ENCODE measurements at regions not wholly inside any gene's neighbourhood (a gene's known extent, or its start where the extent isn't known, plus 50 kb on each side); places are given as distances from the start of the nearest gene placed in this dataset.

DNA sequence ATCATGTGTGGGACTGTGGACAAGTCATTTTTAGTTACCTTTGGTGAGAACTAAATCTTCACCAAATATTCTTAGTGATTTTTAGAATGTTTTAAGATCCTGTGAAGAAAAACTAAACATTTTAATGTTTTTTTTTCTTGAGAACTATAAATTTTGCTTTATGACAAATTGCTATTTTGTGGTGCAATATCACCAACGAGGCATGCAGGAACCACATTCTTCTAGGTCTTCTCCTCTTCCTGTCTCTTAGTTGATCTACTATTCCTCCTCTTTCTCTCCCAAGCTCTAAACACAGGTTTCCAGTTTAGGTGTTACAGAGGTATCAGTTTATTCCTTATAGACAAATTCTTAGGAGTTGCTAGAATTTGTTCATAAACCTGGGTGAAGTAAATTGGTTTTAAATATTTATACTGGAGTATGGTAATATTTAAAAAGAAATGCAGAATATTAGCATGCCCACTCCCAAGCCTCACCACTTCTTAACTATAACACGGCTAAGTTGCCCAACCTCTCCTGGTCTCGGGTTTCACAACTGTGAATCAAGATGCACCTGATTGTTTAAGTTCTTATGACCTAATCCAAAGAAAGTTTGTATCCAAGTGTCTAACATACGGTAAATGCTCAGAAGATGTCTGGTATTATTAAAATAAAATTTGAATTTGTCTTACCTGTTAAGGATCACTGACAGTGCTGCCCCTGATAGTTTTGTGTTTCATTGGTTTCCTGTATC is 56.5 kb upstream of the CLNK start:
- DNase-seq: no peak

DNA sequence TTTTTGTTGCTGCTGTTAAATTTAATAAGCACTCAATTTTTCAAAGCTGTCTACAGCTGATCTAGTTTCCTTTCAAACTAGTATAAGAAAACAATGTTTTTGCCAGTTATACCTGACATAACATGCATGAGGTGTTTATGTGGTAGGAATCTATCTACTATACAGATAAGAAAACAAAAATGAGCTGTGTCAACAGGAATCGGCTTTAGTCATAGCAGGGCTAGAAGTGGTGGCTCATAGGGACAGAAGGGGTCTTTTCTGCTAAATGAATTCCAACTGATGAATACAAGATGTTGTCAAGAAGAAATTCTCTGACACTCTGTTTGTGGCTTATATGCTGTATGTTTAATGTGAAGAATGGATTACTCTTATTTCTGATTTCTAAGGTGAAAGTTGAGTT is 55.7 kb upstream of the CLNK start:
- no peak for DNase-seq

DNA sequence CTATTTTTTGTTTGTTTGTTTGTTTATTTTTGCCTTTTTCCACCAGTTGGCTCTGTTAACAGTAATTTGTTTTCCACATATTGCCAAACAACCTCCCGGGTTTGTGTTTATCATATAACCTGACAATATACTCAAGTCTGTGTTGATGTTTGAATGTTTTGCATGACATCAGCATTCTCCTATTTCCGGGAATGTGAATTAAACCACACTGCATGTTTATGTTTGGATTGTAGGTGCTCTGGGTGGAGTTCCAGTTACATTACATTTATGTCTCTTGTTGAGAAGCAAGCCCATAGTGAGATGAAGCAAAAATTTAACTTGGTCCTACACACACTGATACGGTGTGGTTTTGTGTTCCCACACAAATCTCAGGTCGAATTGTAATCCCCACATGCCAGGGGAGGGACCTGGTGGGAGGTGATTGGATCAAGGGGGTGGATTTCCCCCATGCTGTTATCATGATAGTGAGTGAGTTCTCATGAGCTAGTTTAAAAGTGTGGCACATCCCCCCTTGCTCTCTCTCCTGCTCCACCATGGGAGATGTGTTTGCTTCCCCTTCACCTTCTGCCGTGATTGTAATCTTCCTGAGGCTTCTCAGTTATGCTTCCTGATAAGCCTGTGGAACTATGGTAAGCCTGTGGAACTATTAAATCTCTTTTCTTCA is 54.4 kb upstream of the CLNK start:
- no peak for DNase-seq

GRCh38 chr4:10737337-10737736 is 52.8 kb upstream of the CLNK start:
- DNase-seq: peak; percentile 8

- DNase-seq: no peak
Observed at GRCh38 chr4:10736895-10737294, 52.3 kb upstream of the CLNK start.

DNA sequence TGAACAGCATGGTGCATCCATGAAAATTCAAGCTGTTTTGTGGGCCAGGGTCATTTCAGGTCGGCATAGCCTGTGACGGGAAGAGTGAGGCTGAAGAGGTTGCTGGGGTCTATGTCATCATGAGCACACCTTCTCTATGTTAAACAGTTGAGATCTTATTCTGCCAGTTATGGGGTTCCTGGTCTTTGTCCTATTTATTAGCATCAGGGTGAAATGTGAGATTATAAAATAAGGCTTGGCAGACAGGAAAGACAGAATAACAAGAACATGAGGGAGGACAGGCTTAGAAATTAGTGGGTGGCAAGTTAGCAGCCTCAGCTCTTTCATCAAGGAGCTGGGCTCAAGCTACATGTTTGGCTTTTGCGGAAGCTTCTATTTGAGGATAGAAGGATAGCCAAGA is 51.7 kb upstream of the CLNK start:
- no peak for DNase-seq

DNA sequence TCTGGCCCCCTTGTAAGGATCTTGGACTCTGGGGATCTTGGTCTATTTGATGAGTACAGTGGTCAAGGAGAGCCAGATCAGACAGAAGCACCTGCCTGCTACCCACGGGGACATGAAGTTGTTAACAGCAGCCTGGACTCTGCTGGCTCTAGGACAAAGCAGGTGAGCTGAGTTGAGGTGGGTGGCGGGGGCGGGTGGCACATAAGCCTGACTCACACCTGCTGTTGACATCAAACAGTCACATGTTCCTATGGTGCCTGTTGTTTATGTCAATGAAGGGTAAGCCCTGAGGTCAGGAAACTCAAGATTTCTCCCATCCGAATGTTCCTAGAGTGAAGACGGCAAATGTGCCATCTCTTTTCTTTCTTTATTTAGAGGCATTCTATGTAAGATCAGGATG is 50.1 kb upstream of the CLNK start:
- no peak for DNase-seq
